Renal cortical epithelial cell (primary cell): ENCODE measurements at regions not wholly inside any gene's neighbourhood (a gene's known extent, or its start where the extent isn't known, plus 50 kb on each side); places are given as distances from the start of the nearest gene placed in this dataset.

ENCODE experiments used
- DNase-seq: peaks from one replicate; pipeline ENCODE4 v3.0.0-alpha.2; 2011; ENCODE audit warnings: low read depth

- no peak for DNase-seq
Observed at GRCh38 chr2:37837628-37838328, 87.3 kb upstream of the RMDN2 start.

- no peak for DNase-seq
Observed at GRCh38 chr2:37838541-37839167, 86.4 kb upstream of the RMDN2 start.

GRCh38 chr2:37839991-37840390 lies 85.1 kb upstream of the RMDN2 start:
- no peak for DNase-seq

GRCh38 chr2:37842732-37843440 lies 82.2 kb upstream of the RMDN2 start:
- no peak for DNase-seq

DNA sequence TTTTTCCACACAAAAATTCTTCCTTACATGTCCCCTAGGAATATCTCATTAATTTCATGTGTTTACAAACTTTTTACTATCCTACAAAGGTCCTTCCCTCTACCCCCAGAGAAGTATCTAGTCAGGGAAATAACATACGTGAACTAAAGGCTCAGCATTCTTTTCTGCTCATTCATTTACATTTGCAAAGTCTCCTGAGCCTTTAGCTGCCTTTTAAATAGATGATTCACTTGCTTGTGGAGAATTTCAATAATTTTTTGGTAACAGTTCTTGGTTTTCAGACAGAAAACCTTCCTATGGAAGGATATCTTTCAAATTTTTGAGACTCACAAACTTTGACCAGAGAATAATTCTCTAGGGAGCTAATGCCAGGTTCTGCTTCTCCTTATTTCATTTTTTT lies 81.5 kb upstream of the RMDN2 start:
- peak; percentile 43 for DNase-seq

DNA sequence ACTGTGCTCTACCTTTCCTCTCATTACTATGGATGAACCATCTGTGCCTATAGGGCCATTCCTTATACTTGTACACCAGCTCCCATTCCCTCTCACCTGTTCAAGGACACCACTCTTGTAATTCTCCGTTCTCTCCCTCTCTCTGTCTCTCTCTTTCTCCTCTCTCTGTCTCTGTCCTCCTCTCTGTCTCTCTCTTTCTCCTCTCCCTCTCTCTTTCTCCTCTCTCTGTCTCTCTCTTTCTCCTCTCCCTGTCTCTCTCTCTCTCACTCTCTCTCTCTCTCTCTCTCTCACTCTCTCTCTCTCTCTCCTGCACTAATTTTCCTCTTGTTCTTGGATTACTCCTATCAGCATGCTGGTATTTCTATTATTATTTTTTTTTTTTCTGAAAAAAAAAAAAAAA lies 78.9 kb upstream of the RMDN2 start:
- no peak for DNase-seq

DNA sequence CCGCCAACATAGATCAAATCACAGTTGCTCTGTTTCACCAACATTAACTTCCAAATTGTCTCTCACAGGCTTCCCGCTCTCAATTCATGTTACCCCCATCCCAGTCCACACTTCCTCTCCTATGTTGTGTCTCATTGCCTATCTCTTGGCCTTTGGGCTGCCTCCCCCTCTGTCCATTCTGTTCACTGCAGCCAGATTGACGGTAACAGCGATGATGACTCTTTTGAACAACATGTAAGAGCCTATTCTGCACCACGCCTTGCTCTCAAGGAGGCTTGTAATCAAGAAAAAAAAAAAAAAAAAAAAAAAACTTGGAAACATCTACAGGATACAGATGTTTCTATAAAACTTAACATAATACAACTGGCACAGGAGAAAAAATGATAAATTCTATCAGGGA lies 77.3 kb upstream of the RMDN2 start:
- DNase-seq, result no peak

GRCh38 chr2:37848451-37848850 lies 76.6 kb upstream of the RMDN2 start:
- no peak for DNase-seq

- no peak for DNase-seq
Observed at GRCh38 chr2:37849911-37850310, 75.2 kb upstream of the RMDN2 start.

GRCh38 chr2:37851428-37851827 lies 73.7 kb upstream of the RMDN2 start:
- no peak for DNase-seq

- no peak for DNase-seq
Observed at GRCh38 chr2:37851828-37852584, 73.1 kb upstream of the RMDN2 start.

DNA sequence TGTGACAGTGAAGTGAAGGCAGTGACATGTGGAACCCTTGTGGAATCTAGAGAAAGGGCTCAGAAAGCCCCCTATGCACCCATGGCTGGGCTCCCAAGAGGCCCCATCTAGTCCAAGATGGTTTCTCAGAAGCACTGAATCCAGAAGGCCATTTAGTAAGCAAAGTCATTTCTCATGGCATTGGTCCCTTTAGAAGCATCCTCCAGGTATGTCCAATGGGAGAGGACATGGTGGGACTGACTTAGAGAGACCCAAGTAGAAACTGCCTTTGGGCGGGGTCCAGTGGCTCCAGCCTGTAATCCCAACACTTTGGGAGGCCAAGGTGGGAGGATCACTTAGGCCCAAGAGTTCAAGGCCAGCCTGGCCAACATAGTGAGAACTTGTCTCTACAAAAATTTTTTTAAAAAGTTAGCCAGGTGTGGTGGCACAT lies 72.5 kb upstream of the RMDN2 start:
- DNase-seq, result no peak

DNA sequence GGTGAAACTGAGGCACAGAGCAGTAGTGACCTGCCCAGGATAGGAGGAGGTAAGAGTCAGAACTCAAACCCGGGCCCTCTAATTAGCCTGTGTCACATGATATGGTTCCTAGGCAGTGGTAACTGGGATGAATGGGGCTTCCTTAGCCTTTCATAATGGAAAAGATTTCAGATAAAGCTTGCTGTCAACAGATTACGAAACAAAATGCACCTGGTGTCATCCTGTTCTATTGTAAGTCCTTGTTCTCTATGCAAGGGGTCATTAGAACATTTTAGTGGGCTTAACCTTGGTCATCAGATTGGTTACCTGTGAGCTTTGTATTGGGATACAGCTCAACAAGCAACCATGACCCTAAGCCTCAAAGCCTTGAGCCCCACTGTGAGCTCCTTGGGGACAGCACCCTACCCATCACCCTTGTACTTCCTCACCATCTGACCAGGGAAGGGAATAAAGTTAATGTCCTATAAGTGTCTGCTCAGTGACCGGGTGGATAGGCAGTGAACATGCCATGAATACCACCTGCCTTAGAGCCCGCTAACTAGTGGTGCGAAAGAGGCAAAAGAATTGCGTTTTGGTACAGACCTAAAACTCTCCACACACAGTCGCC lies 70.3 kb upstream of the RMDN2 start:
- no peak for DNase-seq

- DNase-seq, result no peak
Observed at GRCh38 chr2:37855283-37856041, 69.6 kb upstream of the RMDN2 start.

DNA sequence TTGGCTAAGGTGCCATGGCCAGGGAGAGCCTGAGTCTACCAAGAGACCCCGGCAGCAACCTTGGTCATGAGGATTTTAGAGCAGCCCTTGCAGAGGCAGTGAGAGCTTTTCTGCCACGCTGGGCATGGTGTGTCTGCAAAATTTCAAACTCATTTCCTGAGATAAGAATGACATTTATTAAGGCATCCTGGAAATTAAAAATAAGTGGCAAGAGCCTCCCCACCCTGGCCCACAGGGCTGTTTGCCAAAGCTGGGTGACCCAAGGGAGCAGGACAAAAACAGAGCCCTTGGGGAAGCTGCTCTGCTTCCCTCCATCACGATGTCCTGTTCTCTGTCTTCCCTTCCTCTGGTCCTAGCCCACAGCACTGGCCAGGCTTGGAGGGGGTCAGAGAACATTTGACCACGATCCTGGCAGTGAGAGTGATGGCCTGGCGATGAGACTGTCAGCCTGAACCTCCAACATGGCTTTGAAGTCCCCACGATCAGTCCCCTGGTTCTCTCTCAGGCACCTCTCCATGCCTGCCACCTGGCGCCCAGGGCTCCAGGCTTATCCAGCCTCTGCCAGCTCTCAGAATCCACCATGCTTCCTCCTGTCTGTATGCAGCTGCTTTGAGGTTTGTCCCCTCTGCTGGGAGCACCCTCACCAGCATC lies 68.9 kb upstream of the RMDN2 start:
- no peak for DNase-seq

- no peak for DNase-seq
Observed at GRCh38 chr2:37857575-37858399, 67.3 kb upstream of the RMDN2 start.

DNA sequence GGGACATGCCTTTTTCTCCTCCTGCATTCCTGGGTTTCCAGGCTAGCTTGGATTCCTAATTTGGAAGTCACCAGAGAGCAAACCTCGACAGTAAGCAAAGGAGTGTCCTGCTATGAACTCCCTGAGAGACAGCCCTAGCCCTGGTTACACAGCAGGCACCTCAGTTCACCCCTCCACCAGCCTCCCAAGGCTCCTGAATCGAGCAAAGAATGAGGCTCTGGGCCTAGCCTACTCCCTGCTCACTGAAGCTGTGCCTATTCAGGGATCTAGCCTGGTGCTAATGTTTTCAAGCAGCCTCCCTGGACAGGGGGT lies 66.7 kb upstream of the RMDN2 start:
- DNase-seq, result peak; percentile 64

DNA sequence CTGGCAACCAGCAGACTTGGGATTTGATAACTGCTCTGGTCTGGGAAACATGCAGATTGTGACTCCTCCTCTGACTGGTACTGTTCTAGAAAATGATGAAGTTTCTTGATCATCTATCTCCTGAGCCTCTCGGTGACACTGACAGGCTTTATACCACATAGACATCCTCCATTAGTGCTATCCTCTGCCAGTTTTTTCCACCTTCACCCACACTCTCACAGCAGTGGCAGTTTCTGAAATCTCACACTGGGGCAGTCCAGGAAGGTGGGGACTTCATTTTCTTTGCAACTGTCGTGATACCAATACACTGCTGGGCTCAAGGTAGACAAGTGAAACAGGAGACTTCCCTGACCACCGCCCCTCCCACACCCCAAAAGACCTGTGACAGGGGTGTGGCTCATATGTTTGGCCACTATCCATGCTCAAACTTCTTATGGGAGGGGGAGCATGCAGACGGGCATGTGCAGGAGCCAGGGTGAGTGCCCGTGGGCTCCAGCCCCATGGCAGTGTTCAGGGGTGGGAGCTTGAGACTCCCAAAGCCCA lies 66.3 kb upstream of the RMDN2 start:
- no peak for DNase-seq

GRCh38 chr2:37862620-37863019 lies 62.5 kb upstream of the RMDN2 start:
- no peak for DNase-seq

GRCh38 chr2:37864217-37864616 lies 60.9 kb upstream of the RMDN2 start:
- no peak for DNase-seq
